ENCODE measurements at regions not wholly inside any gene's neighbourhood (a gene's known extent, or its start where the extent isn't known, plus 50 kb on each side); places are given as distances from the start of the nearest gene placed in this dataset.

GRCh38 chr20:60785301-60785700 is 466.8 kb upstream of the CDH4 start:
- TF ChIP-seq POLR2A (IDR thresholded peaks at IDR 0.05; ENCODE audit: low read depth, low read length) = no peak
- TF ChIP-seq TAF1 (IDR thresholded peaks at IDR 0.05; ENCODE audit: low read depth, low read length) = no peak
- TF ChIP-seq POLR2AphosphoS5 (IDR thresholded peaks at IDR 0.05; ENCODE audit: low read depth, low read length) = no peak

All from GM12891 (cell line).